ENCODE measurements at regions not wholly inside any gene's neighbourhood (a gene's known extent, or its start where the extent isn't known, plus 50 kb on each side); places are given as distances from the start of the nearest gene placed in this dataset.

GRCh38 chr2:238706163-238706562 is 141.7 kb upstream of the TWIST2 start:
- Histone ChIP-seq H3K4me3 (no peak overlapping the region), H3K27me3 (no peaks in the 10 kb centered on the region), H3K4me1 (peaks cover 0 to 21% (median 0%) of the 10 kb centered on the region in 3 donors), H3K36me3 (no peaks in the 10 kb centered on the region), H3K9me3 (no peaks in the 10 kb centered on the region), H3K27ac (no peak overlapping the region)
- ATAC-seq = no peak
- WGBS, 2 donors (ENCODE audit: low coverage in 1 of 2) = 97 to 100% methylated on average over 2 to 4 of the region's 8 CpGs
- TF ChIP-seq POLR2A (IDR thresholded peaks at IDR 0.05) (no peak), EP300 (IDR thresholded peaks at IDR 0.05) (no peak), POLR2AphosphoS5 (IDR thresholded peaks at IDR 0.05) (no peak), CTCF (IDR thresholded peaks at IDR 0.05) (no peak)

GRCh38 chr2:238706673-238707072 is 141.2 kb upstream of the TWIST2 start:
- no peak for ATAC-seq
- H3K36me3 ChIP-seq = no peaks in the 10 kb centered on the region
- H3K4me3 ChIP-seq = no peak overlapping the region
- H3K4me1 ChIP-seq = peaks cover 0 to 21% (median 0%) of the 10 kb centered on the region in 3 donors
- H3K27me3 ChIP-seq = no peaks in the 10 kb centered on the region
- TF ChIP-seq EP300 (IDR thresholded peaks at IDR 0.05) (no peak), POLR2A (IDR thresholded peaks at IDR 0.05) (no peak), CTCF (IDR thresholded peaks at IDR 0.05) (peak in 3 of 4 experiments; percentile 9 to 43 (median 29)), POLR2AphosphoS5 (IDR thresholded peaks at IDR 0.05) (no peak)
- WGBS, 2 donors (ENCODE audit: low coverage in 1 of 2) = 89 to 100% methylated on average over 1 of the region's 1 CpG
- H3K27ac ChIP-seq = no peak overlapping the region
- H3K9me3 ChIP-seq = no peaks in the 10 kb centered on the region

GRCh38 chr2:238709325-238710025 is 138.4 kb upstream of the TWIST2 start:
- WGBS, 2 donors (ENCODE audit: low coverage in 1 of 2) = 42 to 63% methylated on average over 2 to 6 of the region's 6 CpGs
- peak; percentile 62 for ATAC-seq
- Histone ChIP-seq H3K36me3 (no peaks in the 10 kb centered on the region), H3K9me3 (no peaks in the 10 kb centered on the region), H3K4me1 (peaks cover 0 to 29% (median 0%) of the 10 kb centered on the region in 3 donors), H3K27me3 (no peaks in the 10 kb centered on the region), H3K27ac (peak overlapping the region; percentile 76 to 79 (median 78)), H3K4me3 (no peak overlapping the region)
- TF ChIP-seq POLR2A (IDR thresholded peaks at IDR 0.05) (no peak), POLR2AphosphoS5 (IDR thresholded peaks at IDR 0.05) (peak; percentile 49), EP300 (IDR thresholded peaks at IDR 0.05) (no peak)

GRCh38 chr2:238710032-238710735 is 137.7 kb upstream of the TWIST2 start:
- Histone ChIP-seq H3K27me3 (no peaks in the 10 kb centered on the region), H3K36me3 (no peaks in the 10 kb centered on the region), H3K9me3 (no peaks in the 10 kb centered on the region), H3K4me3 (no peak overlapping the region), H3K4me1 (peaks cover 0 to 35% (median 0%) of the 10 kb centered on the region in 3 donors), H3K27ac (peak overlapping the region; percentile 76 to 79 (median 78))
- 0 to 17% methylated on average over 1 of the region's 1 CpG for whole genome bisulfite sequencing, 2 donors (ENCODE audit: low coverage in 1 of 2)
- TF ChIP-seq CTCF (IDR thresholded peaks at IDR 0.05) (no peak), POLR2AphosphoS5 (IDR thresholded peaks at IDR 0.05) (no peak), EP300 (IDR thresholded peaks at IDR 0.05) (no peak), POLR2A (IDR thresholded peaks at IDR 0.05) (no peak)
- no peak for ATAC-seq

GRCh38 chr2:238710787-238711186 is 137.1 kb upstream of the TWIST2 start:
- H3K9me3 ChIP-seq = no peaks in the 10 kb centered on the region
- TF ChIP-seq CTCF (IDR thresholded peaks at IDR 0.05) (no peak), POLR2A (IDR thresholded peaks at IDR 0.05) (no peak), POLR2AphosphoS5 (IDR thresholded peaks at IDR 0.05) (no peak)
- ATAC-seq = no peak
- peak overlapping the region in 3 of 4 donors; percentile 36 to 78 (median 76) for H3K27ac ChIP-seq
- H3K4me1 ChIP-seq = peaks cover 0 to 35% (median 0%) of the 10 kb centered on the region in 3 donors
- WGBS, 2 donors (ENCODE audit: low coverage in 1 of 2) = 90 to 97% methylated on average over 3 to 4 of the region's 4 CpGs
- no peaks in the 10 kb centered on the region for H3K27me3 ChIP-seq
- H3K4me3 ChIP-seq = no peak overlapping the region
- no peaks in the 10 kb centered on the region for H3K36me3 ChIP-seq

Measured in gastroesophageal sphincter (tissue), 4 donors.